ENCODE measurements at regions not wholly inside any gene's neighbourhood (a gene's known extent, or its start where the extent isn't known, plus 50 kb on each side); places are given as distances from the start of the nearest gene placed in this dataset.

- no CpG with 5 or more reads among the region's 4 CpGs for WGBS (ENCODE audit: insufficient coverage)
- H3K4me1 ChIP-seq (ENCODE audit: control insufficient read depth in 2 of 2, insufficient read depth in 2 of 2, low read length in 2 of 2) = no peaks in the 10 kb centered on the region
- H3K4me2 ChIP-seq (replicated peaks; ENCODE audit: low read depth, low read length, poor library complexity, severe bottlenecking) = no peak overlapping the region
- no peak overlapping the region for H3K9ac ChIP-seq (ENCODE audit: low read length)
- no peaks in the 10 kb centered on the region for H3K9me3 ChIP-seq (ENCODE audit: control extremely low read depth in 1 of 3, control insufficient read depth in 2 of 3, insufficient read depth in 1 of 3, low read length in 2 of 3)
- no peak overlapping the region for H3K4me3 Mint-ChIP-seq
- H3K36me3 ChIP-seq (replicated peaks in 1 of 2; ENCODE audit: control extremely low read depth in 1 of 2, control insufficient read depth in 1 of 2, extremely low read depth in 1 of 2, insufficient read depth in 2 of 2, low read length in 1 of 2) = no peaks in the 10 kb centered on the region
- H3K9me3 Mint-ChIP-seq (ENCODE audit: insufficient read depth) = peaks cover 2% of the 10 kb centered on the region
- CTCF ChIA-PET = no interaction called here
- DNase-seq (no peak), ATAC-seq (ENCODE audit: low read depth) (no peak)
- intact Hi-C loops (cut with micrococcal nuclease) = no loop called here
- no peak overlapping the region for H3K27ac ChIP-seq (ENCODE audit: low read length in 2 of 2)
- H2AFZ ChIP-seq (ENCODE audit: insufficient read depth, low read depth, low read length, poor library complexity, severe bottlenecking) = no peak overlapping the region
- H3K4me3 ChIP-seq (ENCODE audit: control extremely low read depth in 1 of 5, extremely low read depth in 1 of 5, insufficient read depth in 1 of 5, low read depth in 2 of 5, low read length in 4 of 5) = no peak overlapping the region
- H3K27ac Mint-ChIP-seq = no peak overlapping the region
- no peaks in the 10 kb centered on the region for H3K27me3 ChIP-seq (replicated peaks in 1 of 4; ENCODE audit: control extremely low read depth in 1 of 4, control insufficient read depth in 3 of 4, insufficient read depth in 4 of 4, low read length in 3 of 4)
- no peak for TF ChIP-seq EZH2 (IDR thresholded peaks at IDR 0.05; ENCODE audit: borderline replicate concordance, insufficient read depth, low read depth, low read length, poor library complexity, severe bottlenecking)
- H3K27me3 Mint-ChIP-seq = no peaks in the 10 kb centered on the region
- H3K79me2 ChIP-seq (ENCODE audit: control insufficient read depth, insufficient read depth, low read length) = no peaks in the 10 kb centered on the region
- POLR2A ChIA-PET = no interaction called here
- no peaks in the 10 kb centered on the region for H3K4me1 Mint-ChIP-seq
- no peaks in the 10 kb centered on the region for H4K20me1 ChIP-seq (ENCODE audit: control insufficient read depth, insufficient read depth, low read length, poor library complexity, severe bottlenecking)
Observed at GRCh38 chr14:27184427-27184826, 586.6 kb upstream of the NOVA1 start.

- no peak for DNase-seq
- Mint-ChIP-seq H3K4me3 (no peak overlapping the region), H3K9me3 (ENCODE audit: insufficient read depth) (peaks cover 3% of the 10 kb centered on the region), H3K4me1 (no peaks in the 10 kb centered on the region), H3K27me3 (no peaks in the 10 kb centered on the region), H3K27ac (no peak overlapping the region)
- H3K79me2 ChIP-seq (ENCODE audit: control insufficient read depth, insufficient read depth, low read length) = no peaks in the 10 kb centered on the region
- ChIA-PET CTCF (no interaction called here), POLR2A (no interaction called here)
- no peak overlapping the region for H3K4me2 ChIP-seq (replicated peaks; ENCODE audit: low read depth, low read length, poor library complexity, severe bottlenecking)
- no CpG with 5 or more reads among the region's 1 CpG for WGBS (ENCODE audit: insufficient coverage)
- no peak overlapping the region for H2AFZ ChIP-seq (ENCODE audit: insufficient read depth, low read depth, low read length, poor library complexity, severe bottlenecking)
- ATAC-seq (ENCODE audit: low read depth) = no peak
- peaks cover 0 to 4% (median 0%) of the 10 kb centered on the region in 3 donors for H3K9me3 ChIP-seq (ENCODE audit: control extremely low read depth in 1 of 3, control insufficient read depth in 2 of 3, insufficient read depth in 1 of 3, low read length in 2 of 3)
- no peak overlapping the region for H3K27ac ChIP-seq (ENCODE audit: low read length in 2 of 2)
- no peaks in the 10 kb centered on the region for H3K27me3 ChIP-seq (replicated peaks in 1 of 4; ENCODE audit: control extremely low read depth in 1 of 4, control insufficient read depth in 3 of 4, insufficient read depth in 4 of 4, low read length in 3 of 4)
- no peak for TF ChIP-seq CTCF (IDR thresholded peaks at IDR 0.05)
- TF ChIP-seq EZH2 (IDR thresholded peaks at IDR 0.05; ENCODE audit: borderline replicate concordance, insufficient read depth, low read depth, low read length, poor library complexity, severe bottlenecking) = no peak
- no peaks in the 10 kb centered on the region for H3K36me3 ChIP-seq (replicated peaks in 1 of 2; ENCODE audit: control extremely low read depth in 1 of 2, control insufficient read depth in 1 of 2, extremely low read depth in 1 of 2, insufficient read depth in 2 of 2, low read length in 1 of 2)
- H4K20me1 ChIP-seq (ENCODE audit: control insufficient read depth, insufficient read depth, low read length, poor library complexity, severe bottlenecking) = no peaks in the 10 kb centered on the region
- H3K4me1 ChIP-seq (ENCODE audit: control insufficient read depth in 2 of 2, insufficient read depth in 2 of 2, low read length in 2 of 2) = no peaks in the 10 kb centered on the region
- intact Hi-C loops (cut with micrococcal nuclease) = no loop called here
- H3K4me3 ChIP-seq (ENCODE audit: control extremely low read depth in 1 of 5, extremely low read depth in 1 of 5, insufficient read depth in 1 of 5, low read depth in 2 of 5, low read length in 4 of 5) = no peak overlapping the region
- H3K9ac ChIP-seq (ENCODE audit: low read length) = no peak overlapping the region
Observed at GRCh38 chr14:27186048-27186447, 588.2 kb upstream of the NOVA1 start.
